ENCODE measurements at regions not wholly inside any gene's neighbourhood (a gene's known extent, or its start where the extent isn't known, plus 50 kb on each side); places are given as distances from the start of the nearest gene placed in this dataset.

GRCh38 chr6:135774006-135774405 is 77.5 kb upstream of the PDE7B start:
- DNase-seq (ENCODE audit: low read depth in 1 of 2, low spot score in 1 of 2): no peak
- TF ChIP-seq REST (IDR thresholded peaks at IDR 0.05; ENCODE audit: insufficient replicate concordance, low read depth): no peak
- TF ChIP-seq POLR2AphosphoS5 (IDR thresholded peaks at IDR 0.05; ENCODE audit: low read depth): no peak
- H3K4me3 ChIP-seq (replicated peaks; ENCODE audit: insufficient read depth, low read length): no peak overlapping the region
- H3K27ac ChIP-seq (replicated peaks): no peak overlapping the region
- peaks cover 10% of the 10 kb centered on the region for H3K27me3 ChIP-seq (ENCODE audit: insufficient read depth, poor library complexity, severe bottlenecking)

- peaks cover 3% of the 10 kb centered on the region for H3K27me3 ChIP-seq (ENCODE audit: insufficient read depth, poor library complexity, severe bottlenecking)
- DNase-seq (ENCODE audit: low read depth in 1 of 2, low spot score in 1 of 2): no peak
- no peak overlapping the region for H3K4me3 ChIP-seq (replicated peaks; ENCODE audit: insufficient read depth, low read length)
- TF ChIP-seq CTCF (IDR thresholded peaks at IDR 0.05; ENCODE audit: insufficient read depth, low read length) (no peak), GABPA (IDR thresholded peaks at IDR 0.05; ENCODE audit: low read depth) (no peak), REST (IDR thresholded peaks at IDR 0.05; ENCODE audit: insufficient replicate concordance, low read depth) (no peak), POLR2AphosphoS5 (IDR thresholded peaks at IDR 0.05; ENCODE audit: low read depth) (no peak), SPI1 (IDR thresholded peaks at IDR 0.05; ENCODE audit: borderline replicate concordance, low read depth) (no peak)
- no peak overlapping the region for H3K27ac ChIP-seq (replicated peaks)
These were observed 72.3 kb upstream of the PDE7B start for GRCh38 chr6:135779213-135779612.

- no peak for DNase-seq (ENCODE audit: low read depth in 1 of 2, low spot score in 1 of 2)
- TF ChIP-seq GABPA (IDR thresholded peaks at IDR 0.05; ENCODE audit: low read depth): no peak
- no peak for TF ChIP-seq SPI1 (IDR thresholded peaks at IDR 0.05; ENCODE audit: borderline replicate concordance, low read depth)
- TF ChIP-seq POLR2AphosphoS5 (IDR thresholded peaks at IDR 0.05; ENCODE audit: low read depth): no peak
- no peak for TF ChIP-seq CTCF (IDR thresholded peaks at IDR 0.05; ENCODE audit: insufficient read depth, low read length)
- no peak for TF ChIP-seq REST (IDR thresholded peaks at IDR 0.05; ENCODE audit: insufficient replicate concordance, low read depth)
- Histone ChIP-seq H3K4me3 (replicated peaks; ENCODE audit: insufficient read depth, low read length) (no peak overlapping the region), H3K27ac (replicated peaks) (no peak overlapping the region), H3K27me3 (ENCODE audit: insufficient read depth, poor library complexity, severe bottlenecking) (peaks cover 3% of the 10 kb centered on the region)
These were observed 71.2 kb upstream of the PDE7B start for GRCh38 chr6:135780326-135780725.

- H3K4me3 ChIP-seq (replicated peaks; ENCODE audit: insufficient read depth, low read length): no peak overlapping the region
- no peak for TF ChIP-seq CTCF (IDR thresholded peaks at IDR 0.05; ENCODE audit: insufficient read depth, low read length)
- no peak for TF ChIP-seq SPI1 (IDR thresholded peaks at IDR 0.05; ENCODE audit: borderline replicate concordance, low read depth)
- no peak for TF ChIP-seq POLR2AphosphoS5 (IDR thresholded peaks at IDR 0.05; ENCODE audit: low read depth)
- TF ChIP-seq GABPA (IDR thresholded peaks at IDR 0.05; ENCODE audit: low read depth): no peak
- TF ChIP-seq REST (IDR thresholded peaks at IDR 0.05; ENCODE audit: insufficient replicate concordance, low read depth): no peak
- DNase-seq (ENCODE audit: low read depth in 1 of 2, low spot score in 1 of 2): no peak
- no peak overlapping the region for H3K27ac ChIP-seq (replicated peaks)
- no peaks in the 10 kb centered on the region for H3K27me3 ChIP-seq (ENCODE audit: insufficient read depth, poor library complexity, severe bottlenecking)
These were observed 69.0 kb upstream of the PDE7B start for GRCh38 chr6:135782546-135782945.
